ENCODE measurements at regions not wholly inside any gene's neighbourhood (a gene's known extent, or its start where the extent isn't known, plus 50 kb on each side); places are given as distances from the start of the nearest gene placed in this dataset.
"Not testable (repeated sequence)": the region's sequence is repeated elsewhere in the genome, so short reads cannot be mapped to it uniquely, and the experiment has no call there.

GRCh38 chr7:127530148-127530547, 55.2 kb downstream of the GCC1 start:
- DNase-seq (ENCODE audit: low spot score): no peak

- no peak for DNase-seq (ENCODE audit: low spot score)
Observed at GRCh38 chr7:127527561-127527960, 57.8 kb downstream of the GCC1 start.

- DNase-seq (ENCODE audit: low spot score): no peak
Observed at GRCh38 chr7:127525866-127526480, 59.4 kb downstream of the GCC1 start.

GRCh38 chr7:127516320-127516719, 69.1 kb downstream of the GCC1 start:
- no peak for DNase-seq (ENCODE audit: low spot score)

GRCh38 chr7:127514499-127514898, 70.9 kb downstream of the GCC1 start:
- DNase-seq (ENCODE audit: low spot score): no peak

GRCh38 chr7:127513311-127513710, 72.1 kb downstream of the GCC1 start:
- no peak for DNase-seq (ENCODE audit: low spot score)

GRCh38 chr7:127512663-127513062, 72.7 kb downstream of the GCC1 start:
- no peak for DNase-seq (ENCODE audit: low spot score)

GRCh38 chr7:127504715-127505114, 80.7 kb downstream of the GCC1 start:
- DNase-seq (ENCODE audit: low spot score): no peak

GRCh38 chr7:127501817-127502216, 83.6 kb downstream of the GCC1 start:
- no peak for DNase-seq (ENCODE audit: low spot score)

GRCh38 chr7:127487381-127487780, 94.9 kb upstream of the ZNF800 start:
- no peak for DNase-seq (ENCODE audit: low spot score)

- no peak for DNase-seq (ENCODE audit: low spot score)
Observed at GRCh38 chr7:127486654-127487053, 94.1 kb upstream of the ZNF800 start.

GRCh38 chr7:127485482-127485881, 93.0 kb upstream of the ZNF800 start:
- no peak for DNase-seq (ENCODE audit: low spot score)

- DNase-seq (ENCODE audit: low spot score): no peak
Observed at GRCh38 chr7:127484954-127485353, 92.4 kb upstream of the ZNF800 start.

GRCh38 chr7:127478461-127478860, 86.0 kb upstream of the ZNF800 start:
- no peak for DNase-seq (ENCODE audit: low spot score)

GRCh38 chr7:127478024-127478355, 85.5 kb upstream of the ZNF800 start:
- no peak for DNase-seq (ENCODE audit: low spot score)

GRCh38 chr7:127477295-127478023, 85.0 kb upstream of the ZNF800 start:
- DNase-seq (ENCODE audit: low spot score): no peak

GRCh38 chr7:127476618-127477017, 84.1 kb upstream of the ZNF800 start:
- no peak for DNase-seq (ENCODE audit: low spot score)

- DNase-seq (ENCODE audit: low spot score): no peak
Observed at GRCh38 chr7:127474457-127474856, 81.9 kb upstream of the ZNF800 start.

- DNase-seq (ENCODE audit: low spot score): no peak
Observed at GRCh38 chr7:127473409-127473808, 80.9 kb upstream of the ZNF800 start.

GRCh38 chr7:127460077-127460476, 67.6 kb upstream of the ZNF800 start:
- DNase-seq (ENCODE audit: low spot score): no peak

- not testable (repeated sequence) for DNase-seq (ENCODE audit: low spot score)
Observed at GRCh38 chr7:127451258-127451657, 58.8 kb upstream of the ZNF800 start.

- DNase-seq (ENCODE audit: low spot score): no peak
Observed at GRCh38 chr7:127448566-127448965, 56.1 kb upstream of the ZNF800 start.

- peak; percentile 14 for DNase-seq (ENCODE audit: low spot score)
Observed at GRCh38 chr7:127447326-127447945, 54.9 kb upstream of the ZNF800 start.
